Stomach (tissue), 8 donors: ENCODE measurements at regions not wholly inside any gene's neighbourhood (a gene's known extent, or its start where the extent isn't known, plus 50 kb on each side); places are given as distances from the start of the nearest gene placed in this dataset.

ENCODE experiments used
- DNase-seq, 2 donors: peaks; one replicate each; pipeline versions ENCODE4 v3.0.0 to v3.0.0-alpha.2; 2013 to 2019
- H3K27ac ChIP-seq, 5 donors: fragments of 200-600 bp in 4 of 5; sonication (generic) in 4 of 5; one replicate each; pipeline ENCODE4 v1.5.1; 2013 to 2019; ENCODE audit warnings: mild to moderate bottlenecking in 1 of 5, moderate library complexity in 1 of 5
- H3K27me3 ChIP-seq, 3 donors: fragments of 200-600 bp; sonication (generic); one replicate each; pipeline ENCODE4 v1.5.1; 2017 to 2019; ENCODE audit warnings: mixed run types in 1 of 3
- H3K36me3 ChIP-seq, 4 donors: fragments of 200-600 bp; sonication (generic); 1 replicate in 3 of 4; 2 replicates in 1 of 4; pipeline ENCODE4 v1.5.1; 2016 to 2019
- H3K4me1 ChIP-seq, 4 donors: fragments of 200-600 bp; sonication (generic); one replicate each; pipeline ENCODE4 v1.5.1; 2016 to 2019
- H3K4me3 ChIP-seq, 4 donors: fragments of 200-600 bp; sonication (generic) in 3 of 4; one replicate each; pipeline ENCODE4 v1.5.1; 2016 to 2019; ENCODE audit warnings: mild to moderate bottlenecking in 1 of 4
- H3K9me3 ChIP-seq, 4 donors: fragments of 200-600 bp; sonication (generic); one replicate each; pipeline ENCODE4 v1.5.1; 2016 to 2019
- EP300 ChIP-seq: sonication (generic); formaldehyde crosslinking; IDR thresholded peaks from one replicate; pipeline ENCODE4 v1.6.1; 2017; ENCODE audit warnings: antibody characterized with exemption
- POLR2A ChIP-seq, 4 donors: fragments of 450-650 bp; IDR thresholded peaks; one replicate each; pipeline ENCODE4 v1.6.1; 2016; ENCODE audit warnings: antibody characterized with exemption in 4 of 4, control low read depth in 2 of 4, mild to moderate bottlenecking in 1 of 4, moderate library complexity in 1 of 4
- POLR2AphosphoS5 ChIP-seq, 3 donors: sonication (generic); formaldehyde crosslinking; IDR thresholded peaks; one replicate each; pipeline ENCODE4 v1.6.1; 2016; ENCODE audit warnings: antibody characterized with exemption in 3 of 3
- WGBS, 5 donors: extraction: QIAGEN DNeasy Blood & Tissue Kit in 3 of 5; methylation state at CpG; one replicate each; pipeline versions ENCODE4 v1.1.5 to v1.1.7; 2013 to 2018; 5-methylcytosine and 5-hydroxymethylcytosine counted together
- intact Hi-C: fragments of 100-400 bp; cut with DNase I; formaldehyde crosslinking; loops from one replicate; pipeline ENCODE4 v1.15.1; 2023; ENCODE audit warnings: low total_unique reads
- TF ChIP-seq, protein P1 (sequence below), 7 experiments: fragments of 450-650 bp in 4 of 7; fragments of 200-600 bp in 3 of 7; sonication (generic) in 3 of 7; IDR thresholded peaks; one replicate each; pipeline ENCODE4 v1.5.1; 2016 to 2019; ENCODE audit warnings: antibody characterized with exemption in 7 of 7, control low read depth in 2 of 7, mild to moderate bottlenecking in 1 of 7
- donor health status: healthy with polysubstance abuse.
- donor health status: Bipolar disorder and iron deficiency.
- donor health status: healthy.

DNA sequence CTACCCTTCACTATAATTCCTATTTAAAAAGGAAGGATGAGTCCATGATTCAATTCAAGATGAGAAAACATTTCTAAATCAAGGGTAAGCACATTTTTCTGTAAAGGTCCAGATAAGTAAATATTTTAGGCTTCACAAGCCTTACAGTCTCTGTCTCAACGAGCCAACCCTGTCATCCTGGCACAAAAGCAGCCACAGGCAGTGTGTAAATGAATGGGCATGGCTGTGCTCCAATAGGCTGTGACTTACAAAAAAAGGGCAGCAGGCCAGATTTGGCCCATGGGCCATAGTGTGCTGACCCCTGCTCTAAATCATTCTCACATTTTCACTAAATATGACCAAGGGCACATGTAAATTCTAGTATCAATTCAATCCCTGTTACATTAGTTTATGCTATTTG is 200.4 kb downstream of the WNT5A start:
- TF ChIP-seq EP300: no peak
- TF ChIP-seq, protein P1, sequence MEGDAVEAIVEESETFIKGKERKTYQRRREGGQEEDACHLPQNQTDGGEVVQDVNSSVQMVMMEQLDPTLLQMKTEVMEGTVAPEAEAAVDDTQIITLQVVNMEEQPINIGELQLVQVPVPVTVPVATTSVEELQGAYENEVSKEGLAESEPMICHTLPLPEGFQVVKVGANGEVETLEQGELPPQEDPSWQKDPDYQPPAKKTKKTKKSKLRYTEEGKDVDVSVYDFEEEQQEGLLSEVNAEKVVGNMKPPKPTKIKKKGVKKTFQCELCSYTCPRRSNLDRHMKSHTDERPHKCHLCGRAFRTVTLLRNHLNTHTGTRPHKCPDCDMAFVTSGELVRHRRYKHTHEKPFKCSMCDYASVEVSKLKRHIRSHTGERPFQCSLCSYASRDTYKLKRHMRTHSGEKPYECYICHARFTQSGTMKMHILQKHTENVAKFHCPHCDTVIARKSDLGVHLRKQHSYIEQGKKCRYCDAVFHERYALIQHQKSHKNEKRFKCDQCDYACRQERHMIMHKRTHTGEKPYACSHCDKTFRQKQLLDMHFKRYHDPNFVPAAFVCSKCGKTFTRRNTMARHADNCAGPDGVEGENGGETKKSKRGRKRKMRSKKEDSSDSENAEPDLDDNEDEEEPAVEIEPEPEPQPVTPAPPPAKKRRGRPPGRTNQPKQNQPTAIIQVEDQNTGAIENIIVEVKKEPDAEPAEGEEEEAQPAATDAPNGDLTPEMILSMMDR (IDR thresholded peaks at IDR 0.05): no peak
- TF ChIP-seq POLR2A (IDR thresholded peaks at IDR 0.05): no peak
- TF ChIP-seq POLR2AphosphoS5 (IDR thresholded peaks at IDR 0.05): no peak
- Histone ChIP-seq H3K9me3 (no peaks in the 10 kb centered on the region), H3K36me3 (no peaks in the 10 kb centered on the region), H3K27ac (no peak overlapping the region), H3K4me1 (no peaks in the 10 kb centered on the region), H3K27me3 (no peaks in the 10 kb centered on the region), H3K4me3 (no peak overlapping the region)
- no peak for DNase-seq
- WGBS, 5 donors: 5 to 22% (median 19%) methylated on average over 1 of the region's 1 CpG
- intact Hi-C loops: no loop called here

DNA sequence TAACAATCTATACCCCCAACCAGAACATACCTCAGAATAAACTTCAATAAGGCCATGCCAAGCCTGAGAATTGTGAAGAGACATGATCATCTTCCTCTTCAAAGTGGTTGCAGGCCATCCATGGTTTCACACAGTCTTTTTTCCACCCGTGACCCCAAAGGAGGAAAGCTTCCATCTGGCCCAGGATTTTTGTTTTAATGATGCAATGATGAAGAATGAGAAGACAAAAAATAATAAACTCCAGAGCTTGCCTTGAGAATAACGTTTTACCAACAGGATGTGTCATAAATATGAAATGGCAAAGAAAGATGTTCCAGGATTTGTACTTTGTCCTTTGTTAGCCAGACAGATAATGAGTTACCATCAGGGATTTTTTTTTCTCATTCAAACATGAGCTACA is 201.9 kb downstream of the WNT5A start:
- no peak overlapping the region for H3K4me3 ChIP-seq
- TF ChIP-seq POLR2A (IDR thresholded peaks at IDR 0.05) (no peak), POLR2AphosphoS5 (IDR thresholded peaks at IDR 0.05) (no peak), EP300 (no peak)
- TF ChIP-seq, protein P1 (IDR thresholded peaks at IDR 0.05): no peak
- no peaks in the 10 kb centered on the region for H3K36me3 ChIP-seq
- intact Hi-C loops: no loop called here
- WGBS, 5 donors: 45 to 75% (median 66%) methylated on average over 2 of the region's 2 CpGs
- no peak overlapping the region for H3K27ac ChIP-seq
- H3K9me3 ChIP-seq: no peaks in the 10 kb centered on the region
- DNase-seq: no peak
- no peaks in the 10 kb centered on the region for H3K27me3 ChIP-seq
- no peaks in the 10 kb centered on the region for H3K4me1 ChIP-seq

DNA sequence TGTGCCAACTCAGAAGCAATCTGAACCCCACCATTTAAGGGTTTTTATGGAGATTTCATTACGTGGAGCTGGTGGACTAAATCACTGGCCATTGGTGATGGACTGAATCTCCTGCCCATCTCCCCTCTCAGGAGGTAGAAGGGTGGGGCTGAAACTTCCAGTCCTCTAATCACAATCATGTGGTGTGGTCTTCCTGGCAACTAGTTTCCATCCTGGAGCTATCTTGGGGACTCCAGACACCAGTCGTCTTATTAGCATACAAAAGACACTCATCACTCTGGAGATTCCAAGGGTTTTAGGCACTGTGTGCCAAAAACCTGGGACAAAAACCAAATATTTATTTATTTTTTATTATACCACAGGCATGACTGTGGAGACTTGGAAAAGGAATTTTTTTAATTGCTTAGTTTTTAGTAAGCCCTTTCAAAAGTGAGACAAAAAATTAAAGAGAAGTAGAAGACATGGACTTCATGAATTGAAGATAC is 203.6 kb downstream of the WNT5A start:
- no peak for DNase-seq
- Histone ChIP-seq H3K4me1 (no peaks in the 10 kb centered on the region), H3K4me3 (no peak overlapping the region), H3K27ac (no peak overlapping the region), H3K27me3 (no peaks in the 10 kb centered on the region), H3K36me3 (no peaks in the 10 kb centered on the region), H3K9me3 (no peaks in the 10 kb centered on the region)
- intact Hi-C loops: no loop called here
- 75 to 91% (median 80%) methylated on average over 2 of the region's 2 CpGs for WGBS, 5 donors
- no peak for TF ChIP-seq POLR2AphosphoS5 (IDR thresholded peaks at IDR 0.05)
- no peak for TF ChIP-seq POLR2A (IDR thresholded peaks at IDR 0.05)
- TF ChIP-seq EP300: no peak
- TF ChIP-seq, protein P1 (IDR thresholded peaks at IDR 0.05): no peak

DNA sequence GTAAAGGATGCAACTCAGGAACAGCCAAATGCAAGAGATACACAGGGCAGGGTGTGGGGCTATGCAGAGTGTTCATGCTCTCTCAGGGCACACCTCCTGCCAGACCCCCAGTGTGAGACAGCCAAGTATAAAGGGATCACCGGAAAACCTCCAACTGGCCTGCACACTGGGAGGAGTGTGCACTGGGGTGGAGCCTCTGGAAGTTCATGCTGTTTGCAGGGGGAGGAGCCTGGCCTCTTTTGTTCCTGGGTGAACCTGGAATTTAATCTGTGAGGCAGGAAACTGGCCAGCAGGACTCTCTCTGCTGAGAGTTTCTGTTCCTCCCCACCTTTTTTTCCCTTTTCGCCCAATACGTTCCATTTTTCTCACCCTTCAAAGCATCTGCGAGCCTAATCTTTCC is 204.1 kb downstream of the WNT5A start:
- 76 to 82% (median 77%) methylated on average over 4 of the region's 4 CpGs for WGBS, 5 donors
- no peaks in the 10 kb centered on the region for H3K36me3 ChIP-seq
- no peak for DNase-seq

More for the DNA sequence above, 204.1 kb downstream of the WNT5A start:
- H3K27me3 ChIP-seq: no peaks in the 10 kb centered on the region
- H3K4me1 ChIP-seq: no peaks in the 10 kb centered on the region
- H3K9me3 ChIP-seq: no peaks in the 10 kb centered on the region
- intact Hi-C loops: no loop called here
- no peak overlapping the region for H3K27ac ChIP-seq
- TF ChIP-seq EP300: no peak
- TF ChIP-seq, protein P1 (IDR thresholded peaks at IDR 0.05): no peak
- no peak for TF ChIP-seq POLR2A (IDR thresholded peaks at IDR 0.05)
- no peak for TF ChIP-seq POLR2AphosphoS5 (IDR thresholded peaks at IDR 0.05)
- no peak overlapping the region for H3K4me3 ChIP-seq
